ENCODE measurements at regions not wholly inside any gene's neighbourhood (a gene's known extent, or its start where the extent isn't known, plus 50 kb on each side); places are given as distances from the start of the nearest gene placed in this dataset.

- TF ChIP-seq CTCF (conservative IDR thresholded peaks at IDR 0.05) (no peak), EZH2 (IDR thresholded peaks at IDR 0.05; ENCODE audit: low read depth) (no peak)
Observed at GRCh38 chr2:125554956-125555355, 1101.0 kb upstream of the GYPC start.

Measured in PC-9 (cell line).